HT-29 (cell line): ENCODE measurements at regions not wholly inside any gene's neighbourhood (a gene's known extent, or its start where the extent isn't known, plus 50 kb on each side); places are given as distances from the start of the nearest gene placed in this dataset.

ENCODE experiments used
- DNase-seq: peaks from one replicate; pipeline ENCODE4 v3.0.0-alpha.2; 2015; ENCODE audit warnings: low spot score

GRCh38 chr15:45743426-45744235 is 108.8 kb downstream of the SQOR start:
- no peak for DNase-seq

GRCh38 chr15:45744236-45744589 is 109.4 kb downstream of the SQOR start:
- no peak for DNase-seq

DNA sequence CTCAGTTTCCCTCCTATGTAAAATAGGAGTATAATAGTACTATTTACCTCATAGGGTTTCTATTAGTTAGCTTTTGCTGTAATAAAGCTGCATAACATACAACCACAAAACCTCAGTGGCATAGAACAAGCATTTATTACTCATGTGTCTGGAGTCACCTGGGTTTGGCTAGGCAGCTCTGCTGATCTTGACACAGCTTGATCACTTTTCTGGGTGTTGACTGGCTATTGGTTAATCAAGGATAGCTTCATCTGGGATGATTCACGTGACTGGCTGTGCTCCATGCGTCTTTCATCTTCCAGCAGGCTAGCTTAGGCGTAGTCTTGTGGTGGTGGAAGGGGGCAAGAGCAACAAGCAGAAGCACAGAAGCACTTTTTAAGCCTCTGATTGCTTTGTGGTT is 112.6 kb downstream of the SQOR start:
- no peak for DNase-seq

- no peak for DNase-seq
These were observed 116.8 kb downstream of the SQOR start for GRCh38 chr15:45751629-45752028.

DNA sequence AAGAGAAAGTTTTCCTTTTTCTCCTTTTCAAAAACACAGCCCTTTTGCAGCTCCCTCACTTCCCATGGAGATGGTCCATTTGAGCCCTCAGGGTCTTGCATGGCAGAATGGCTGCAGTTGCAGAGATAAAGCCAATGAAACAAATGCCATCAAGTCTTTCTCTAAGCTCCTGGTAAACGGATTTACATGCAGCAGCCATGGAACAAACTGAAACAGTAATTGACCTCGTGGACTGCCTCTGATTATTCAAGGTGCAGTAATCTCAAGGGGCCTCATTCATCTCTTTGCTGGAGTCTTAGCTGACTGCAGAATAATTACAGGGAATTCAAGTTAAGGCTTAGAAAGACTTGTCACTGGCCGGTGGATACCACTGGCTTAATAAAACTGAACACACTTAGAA is 125.1 kb downstream of the SQOR start:
- no peak for DNase-seq

GRCh38 chr15:45762726-45763125 is 127.9 kb downstream of the SQOR start:
- no peak for DNase-seq

DNA sequence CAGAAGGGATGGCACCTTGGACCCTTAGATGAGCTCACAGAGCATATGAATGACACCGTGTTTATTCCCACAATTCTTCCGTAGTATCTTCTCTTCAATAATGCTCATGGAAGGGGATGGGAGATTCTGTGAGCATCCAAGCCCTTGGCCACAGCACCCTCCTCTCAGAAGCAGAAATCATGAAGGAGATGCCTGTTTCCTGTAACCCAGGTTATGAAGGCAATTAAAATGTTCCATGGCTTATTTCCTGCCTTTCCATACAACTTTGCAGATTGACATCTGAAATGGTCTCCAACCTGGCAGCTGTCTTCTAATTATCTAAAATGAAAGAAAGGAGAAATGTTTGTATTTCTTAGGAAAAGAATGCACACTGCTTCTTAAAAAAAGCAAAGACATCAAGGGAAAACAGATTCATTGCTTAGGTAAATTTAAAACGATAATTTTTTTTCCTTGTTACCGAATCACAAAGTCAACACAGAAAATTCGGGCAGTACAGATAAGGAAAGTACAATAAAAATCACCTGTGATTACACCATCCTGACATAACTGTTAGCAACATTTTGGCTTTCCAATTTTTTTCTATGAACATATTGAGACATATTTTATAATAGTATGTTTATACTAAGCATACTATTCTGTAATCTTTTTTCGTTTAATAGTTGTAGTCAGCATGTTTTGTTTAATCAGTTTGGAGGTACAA is 128.5 kb downstream of the SQOR start:
- DNase-seq = no peak

DNA sequence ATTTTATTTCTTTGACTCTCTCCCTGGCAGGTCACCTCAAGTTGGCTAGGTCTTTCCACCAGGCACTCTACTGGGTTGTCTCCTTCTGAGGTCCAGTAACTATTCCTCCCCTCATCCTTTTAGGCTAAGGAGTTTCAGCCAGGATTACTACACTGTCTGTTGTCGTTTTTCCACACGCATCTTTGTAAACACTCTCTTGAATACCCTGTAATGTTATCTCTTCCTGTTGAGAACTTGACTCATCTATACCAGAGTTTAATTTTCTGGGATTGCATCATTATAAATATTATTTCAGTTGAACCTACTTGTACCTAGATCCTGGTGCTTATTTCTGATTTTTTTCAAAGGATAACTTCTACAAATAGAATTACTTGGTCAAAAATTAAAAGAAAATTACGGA is 138.3 kb downstream of the SQOR start:
- no peak for DNase-seq

DNA sequence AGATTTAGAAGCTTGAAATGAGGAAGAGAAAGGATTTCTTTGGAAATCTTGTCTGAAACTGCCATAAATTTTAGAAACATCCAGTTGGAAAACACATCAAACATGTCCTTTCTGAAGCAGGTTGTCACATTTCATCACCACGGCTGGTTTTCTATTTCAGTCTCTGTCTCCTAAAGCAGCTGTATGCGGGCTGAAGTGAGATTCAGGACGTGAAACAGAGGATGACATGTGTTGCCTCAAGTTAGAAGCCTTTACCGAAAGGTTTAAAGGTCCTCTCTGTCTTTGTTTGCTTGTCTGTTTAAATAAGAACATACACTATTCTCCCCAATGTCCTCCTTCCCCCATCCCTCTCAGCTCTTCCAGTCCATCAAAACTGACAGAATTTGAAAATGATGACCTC is 141.9 kb downstream of the SQOR start:
- DNase-seq = no peak

- no peak for DNase-seq
These were observed 143.0 kb downstream of the SQOR start for GRCh38 chr15:45777781-45778180.

GRCh38 chr15:45780352-45780751 is 145.5 kb downstream of the SQOR start:
- no peak for DNase-seq

DNA sequence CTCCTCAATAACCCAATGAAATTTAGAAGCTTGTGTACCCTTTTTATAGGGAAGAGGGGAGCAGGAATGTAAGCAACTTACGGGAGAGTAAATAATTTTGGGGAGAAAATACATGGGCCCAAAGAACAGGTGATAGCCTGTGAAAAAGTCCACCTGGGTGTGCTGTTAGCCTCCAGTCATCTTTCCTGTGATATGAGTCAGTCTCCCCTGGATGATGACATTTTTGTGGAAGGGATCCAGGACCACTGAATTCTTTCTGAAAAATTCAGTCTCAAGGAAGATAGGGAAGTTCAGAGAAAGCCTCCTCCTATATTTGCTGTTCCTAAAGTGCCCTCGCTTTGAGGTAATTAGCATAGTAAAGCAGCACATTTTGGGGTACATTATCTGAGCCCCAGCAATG is 149.8 kb downstream of the SQOR start:
- DNase-seq = no peak

DNA sequence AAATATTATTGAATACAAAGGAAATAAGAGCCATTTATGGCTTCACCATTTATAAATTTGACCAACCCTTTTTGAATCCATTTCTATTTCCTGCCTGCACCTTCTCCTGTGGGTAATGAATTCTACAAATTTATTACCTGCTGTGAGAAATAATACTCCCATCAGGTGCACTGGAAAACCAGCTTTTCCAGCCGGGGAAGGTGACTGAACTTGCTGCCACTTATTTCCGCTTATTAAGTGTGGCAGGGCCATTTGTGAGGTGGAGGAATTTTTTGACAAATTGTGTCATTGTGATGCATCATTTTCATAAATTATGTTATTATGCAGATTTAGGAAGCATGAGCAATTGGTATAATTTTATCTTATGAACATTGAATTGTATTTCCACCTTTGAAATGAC is 151.1 kb downstream of the SQOR start:
- peak; percentile 22 for DNase-seq

DNA sequence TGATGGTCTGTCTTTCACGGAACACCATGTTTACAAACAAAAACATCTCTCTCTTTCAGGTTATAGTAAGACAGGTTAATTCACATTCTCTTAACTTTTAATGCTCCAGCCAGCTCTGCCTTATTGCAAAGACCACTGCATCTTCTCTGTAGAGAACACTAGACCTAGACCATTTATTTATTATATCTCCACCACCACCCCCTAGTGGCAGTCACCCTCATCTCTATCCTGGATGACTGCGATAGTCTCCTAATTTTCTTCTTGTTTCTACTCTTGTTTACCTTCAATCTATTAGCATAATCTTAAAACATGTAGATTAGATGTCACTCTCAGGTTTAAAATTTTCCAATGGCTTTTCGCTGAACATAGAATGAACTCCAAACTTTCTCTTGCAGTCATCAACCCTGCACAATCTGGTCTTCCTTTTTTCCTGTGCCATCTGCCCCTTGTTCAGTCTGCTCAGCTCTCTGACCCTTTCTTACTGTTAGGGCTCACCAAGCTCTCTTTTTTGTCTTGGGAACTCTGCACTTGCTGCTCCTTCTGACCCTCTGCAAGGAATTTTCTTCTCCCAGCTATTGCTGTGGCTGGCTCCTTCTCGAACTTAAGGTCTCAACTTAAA is 155.6 kb downstream of the SQOR start:
- peak; percentile 73 for DNase-seq

GRCh38 chr15:45794304-45794703 is 159.5 kb downstream of the SQOR start:
- no peak for DNase-seq

- no peak for DNase-seq
These were observed 160.0 kb downstream of the SQOR start for GRCh38 chr15:45794712-45795439.

DNA sequence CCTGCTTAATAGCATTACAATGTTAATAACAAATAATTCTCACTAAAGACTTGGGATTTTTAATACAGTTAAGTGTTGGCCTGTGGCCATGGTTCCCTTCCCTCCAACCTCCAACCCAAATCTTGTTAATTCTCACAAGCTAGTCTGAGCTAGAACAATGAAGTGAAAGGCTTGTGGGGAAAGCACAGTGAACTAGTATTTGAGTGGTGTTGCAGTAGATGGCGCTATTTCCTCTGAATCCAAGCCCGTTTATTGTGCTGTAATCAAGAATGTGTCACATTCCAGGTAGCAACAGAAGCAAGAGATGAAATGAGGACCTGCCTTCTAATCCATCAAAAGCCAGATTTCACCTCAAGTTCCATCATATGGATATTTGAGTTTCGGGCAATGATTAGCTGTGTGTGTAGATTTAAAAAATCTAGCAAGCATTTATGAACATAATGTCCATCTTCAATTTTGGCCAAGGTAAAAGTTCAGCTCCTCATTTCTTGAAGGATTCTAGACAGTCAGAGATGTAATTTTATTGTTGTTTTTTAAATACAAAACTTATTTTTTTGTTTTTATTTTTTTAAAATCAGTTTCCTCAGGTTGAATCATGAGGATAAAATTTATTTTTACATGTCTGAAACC is 160.7 kb downstream of the SQOR start:
- peak; percentile 85 for DNase-seq

GRCh38 chr15:45796433-45796832 is 161.6 kb downstream of the SQOR start:
- DNase-seq = no peak

- DNase-seq = no peak
These were observed 164.7 kb downstream of the SQOR start for GRCh38 chr15:45799508-45799907.

- DNase-seq = no peak
These were observed 166.7 kb downstream of the SQOR start for GRCh38 chr15:45801543-45801942.

DNA sequence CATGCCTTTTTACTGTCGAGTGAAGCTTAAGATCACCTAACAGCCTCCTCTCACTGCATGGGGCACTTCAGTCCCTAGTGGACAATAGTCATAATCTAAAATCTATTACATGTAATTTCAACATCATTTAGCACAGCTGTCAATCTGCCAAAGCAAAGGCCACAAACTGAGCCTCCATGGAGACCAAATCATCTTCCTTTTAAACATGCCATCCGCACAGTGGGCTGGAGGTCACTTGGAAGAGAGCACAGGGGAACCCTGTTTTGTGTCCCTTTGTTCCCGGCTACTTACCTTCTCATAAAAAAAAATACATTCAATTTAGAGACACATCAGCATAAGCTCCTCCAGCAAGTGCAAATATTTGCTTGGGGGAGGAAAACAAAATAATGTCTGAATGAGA is 167.3 kb downstream of the SQOR start:
- peak; percentile 80 for DNase-seq

GRCh38 chr15:45804028-45804427 is 169.2 kb downstream of the SQOR start:
- DNase-seq = no peak
